ENCODE measurements at regions not wholly inside any gene's neighbourhood (a gene's known extent, or its start where the extent isn't known, plus 50 kb on each side); places are given as distances from the start of the nearest gene placed in this dataset.
"Not testable (repeated sequence)": the region's sequence is repeated elsewhere in the genome, so short reads cannot be mapped to it uniquely, and the experiment has no call there.

DNA sequence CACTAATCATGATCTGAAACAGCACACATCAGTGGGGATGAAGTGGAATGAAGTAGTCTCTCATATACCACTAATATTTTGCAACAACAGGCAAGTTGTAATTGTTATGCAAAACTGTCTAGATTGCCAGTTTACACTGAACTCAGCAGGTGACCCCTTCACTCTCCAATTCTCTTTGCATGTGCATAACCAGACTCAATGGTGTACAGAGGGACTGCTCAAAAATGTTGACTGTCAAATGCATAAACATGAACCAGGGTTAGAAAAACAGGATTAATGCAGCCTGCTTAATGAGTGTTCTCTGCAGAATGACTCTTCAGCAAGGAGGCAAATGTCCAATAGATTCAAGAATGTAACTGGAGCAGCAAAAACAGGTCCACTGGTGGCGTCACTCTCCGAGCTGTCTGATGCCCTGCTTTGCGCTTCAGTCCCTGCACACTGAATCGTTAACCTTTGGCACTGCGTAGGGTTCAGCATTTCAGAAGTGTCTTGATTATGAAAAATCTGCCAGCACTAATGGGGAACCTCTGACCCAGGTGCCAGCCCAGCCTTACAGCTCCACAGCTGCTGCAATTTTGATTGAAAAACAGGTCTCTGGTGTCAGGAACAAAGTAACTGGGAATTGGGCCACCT, 209.3 kb downstream of the TDRD15 start:
- DNase-seq (ENCODE audit: low read depth in 2 of 2), result no peak

DNA sequence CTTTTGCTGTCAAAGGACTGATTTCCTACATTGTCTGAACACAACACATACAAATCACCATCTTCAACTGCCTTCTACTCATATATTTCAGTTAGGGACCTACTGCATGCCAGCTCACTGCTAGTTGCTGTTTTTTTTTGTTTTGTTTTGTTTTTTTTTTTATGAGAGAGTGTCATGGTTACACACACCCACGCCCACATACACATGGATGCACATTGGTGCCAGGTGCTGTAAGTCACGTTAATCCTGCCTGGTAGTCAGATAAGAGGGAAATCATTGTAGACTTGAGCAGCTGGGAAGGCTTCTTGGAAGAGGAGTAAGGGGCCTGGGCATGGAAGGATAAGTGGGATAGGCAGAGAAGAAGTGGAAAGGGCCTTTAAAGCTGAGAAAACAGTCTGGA, 209.9 kb downstream of the TDRD15 start:
- no peak for DNase-seq (ENCODE audit: low read depth in 2 of 2)

DNA sequence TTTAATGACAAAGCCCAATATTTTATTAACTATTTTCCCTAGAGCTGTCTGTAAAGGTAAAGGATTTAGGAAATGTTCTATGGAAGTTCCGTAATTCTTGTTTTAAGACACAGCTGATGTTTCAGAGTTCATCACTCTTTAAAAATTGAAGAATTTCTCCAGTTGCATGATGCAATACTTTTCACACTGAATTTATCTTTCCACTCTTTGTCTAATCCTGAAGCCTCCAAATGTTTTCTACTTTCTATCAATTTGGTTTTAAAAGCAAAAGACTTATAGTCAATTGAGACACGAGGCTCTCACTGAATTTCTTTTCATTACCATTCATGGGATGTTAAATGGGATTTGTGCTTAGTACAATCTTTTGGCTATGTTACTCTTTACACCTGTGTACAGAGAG, 223.2 kb downstream of the TDRD15 start:
- DNase-seq (ENCODE audit: low read depth in 2 of 2), result no peak

DNA sequence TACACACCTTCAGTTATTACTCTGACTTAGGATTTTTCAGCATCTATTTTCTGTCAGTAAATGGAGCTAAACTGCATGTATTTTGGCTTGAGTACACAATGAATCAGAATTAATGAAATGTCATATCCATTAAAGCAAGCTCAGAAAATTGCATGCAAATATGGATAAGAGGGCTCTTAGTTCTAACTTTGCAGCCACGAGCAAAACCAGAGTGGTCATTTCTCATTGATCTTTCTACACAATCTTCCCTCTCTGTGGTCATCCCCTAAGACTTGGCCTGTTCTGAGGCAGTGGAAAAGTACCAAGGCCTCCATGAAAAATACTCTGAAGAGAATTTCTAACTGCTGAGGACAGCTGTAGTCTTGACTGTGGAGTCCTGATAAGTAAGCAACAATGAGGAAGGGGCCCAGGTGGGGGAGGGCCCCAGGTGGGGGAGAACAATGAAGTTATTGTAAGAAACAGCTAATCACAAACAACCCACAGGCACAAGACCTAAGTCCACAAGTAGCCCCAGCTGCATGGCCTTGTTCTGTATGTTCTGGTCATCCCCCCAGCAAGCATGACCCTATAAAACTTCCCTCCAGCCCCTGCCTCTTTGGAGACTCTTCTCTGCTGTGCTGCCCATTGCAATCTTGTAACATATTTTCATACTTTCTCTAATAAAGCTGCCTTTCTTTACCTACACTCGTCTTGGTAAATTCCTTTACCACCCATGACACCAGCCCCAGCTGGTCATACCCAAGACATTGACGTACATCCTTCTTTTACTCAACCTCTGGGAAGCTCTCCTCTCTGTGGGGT, 230.3 kb downstream of the TDRD15 start:
- no peak for DNase-seq (ENCODE audit: low read depth in 2 of 2)

DNA sequence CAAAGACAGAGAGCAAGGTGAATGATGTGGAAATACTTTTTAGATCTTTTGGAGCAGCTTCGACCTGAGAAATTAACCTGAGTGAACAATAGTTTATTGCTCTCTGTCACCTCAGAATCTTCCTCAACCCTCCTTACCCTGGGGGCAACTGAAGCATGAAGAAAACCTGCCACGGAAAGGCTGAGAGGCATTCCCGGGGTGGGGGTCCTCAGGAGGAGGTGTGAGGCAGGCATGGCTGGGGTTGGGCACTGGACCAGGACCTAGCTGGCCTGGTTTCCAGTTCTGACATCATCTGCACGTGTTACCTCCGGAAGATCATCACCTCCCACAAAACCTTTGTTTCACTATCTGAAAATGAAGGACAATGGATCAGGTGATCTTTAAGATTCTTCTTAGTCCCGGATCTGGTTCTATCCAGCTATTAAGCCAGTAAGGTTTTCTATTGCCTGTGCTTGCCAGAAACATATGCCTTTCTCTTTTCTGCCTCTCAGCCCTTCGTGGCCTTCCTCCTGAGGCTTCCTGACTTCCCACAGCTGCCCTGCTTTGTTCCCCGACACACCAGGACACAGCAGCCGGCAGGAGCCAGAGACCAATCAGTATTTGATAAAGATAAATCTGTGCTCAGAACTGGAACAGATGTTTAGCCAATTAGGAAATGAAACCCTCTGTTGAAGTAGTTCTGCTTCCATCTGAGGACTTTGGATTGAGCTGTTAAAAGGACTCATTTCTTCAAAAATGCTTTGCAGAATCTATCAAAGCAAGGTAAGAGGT, 232.5 kb downstream of the TDRD15 start:
- DNase-seq (ENCODE audit: low read depth in 2 of 2), result no peak

DNA sequence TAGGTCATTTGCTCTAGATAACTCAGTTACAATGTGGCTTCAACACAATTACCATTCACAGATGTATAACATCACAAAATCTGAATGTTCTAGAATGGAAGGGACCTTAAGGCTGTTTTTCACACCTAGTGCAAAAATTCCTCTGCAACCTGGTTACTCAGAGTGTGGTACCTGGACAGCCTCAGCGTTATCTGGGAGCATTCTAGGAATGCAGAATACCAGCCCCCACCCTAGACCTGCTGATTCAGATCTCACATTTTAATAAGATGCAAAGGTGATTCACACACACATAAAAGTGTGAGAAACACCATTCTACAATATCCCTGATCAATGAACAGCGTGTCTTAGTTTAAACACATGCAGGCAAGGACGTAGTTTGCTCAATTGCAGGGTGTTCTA, 233.1 kb downstream of the TDRD15 start:
- no peak for DNase-seq (ENCODE audit: low read depth in 2 of 2)

DNA sequence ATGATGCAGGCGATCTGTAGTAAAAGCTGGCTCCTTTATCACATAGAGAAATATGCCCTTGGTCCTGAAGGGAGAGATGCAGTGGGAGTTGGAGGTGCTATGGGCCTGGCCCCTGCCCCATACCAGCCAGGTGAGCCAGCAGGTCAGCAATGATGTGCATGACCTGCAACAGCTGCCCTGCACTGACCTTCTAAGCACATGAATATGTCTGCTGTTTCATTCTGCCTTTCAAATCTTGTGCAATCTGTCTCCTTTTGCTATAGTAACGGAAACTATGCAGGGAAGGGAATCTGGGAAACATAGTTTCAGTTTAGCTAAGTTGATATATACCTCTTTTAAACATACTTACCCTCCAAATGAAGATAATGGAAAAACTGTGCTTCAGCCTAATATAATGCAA, 235.2 kb downstream of the TDRD15 start:
- no peak for DNase-seq (ENCODE audit: low read depth in 2 of 2)

DNA sequence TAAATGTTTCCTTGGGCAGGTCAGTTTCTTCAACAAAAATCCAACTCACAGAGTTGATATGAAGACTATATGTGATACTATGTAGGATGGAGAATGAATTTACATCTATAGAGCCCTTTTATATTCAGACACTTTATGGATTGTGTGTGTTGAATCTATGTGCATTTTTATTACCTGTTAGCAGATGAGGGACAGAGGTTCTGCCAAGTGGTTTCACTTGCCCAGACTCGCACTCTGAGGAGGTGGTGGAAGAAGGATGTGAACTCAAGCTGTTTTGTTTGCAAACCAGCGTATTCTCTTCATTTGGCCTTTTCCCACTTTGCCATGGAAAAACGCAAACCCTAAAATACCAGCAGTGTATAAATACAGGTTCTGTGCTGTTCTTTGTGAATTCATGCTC, 237.6 kb downstream of the TDRD15 start:
- no peak for DNase-seq (ENCODE audit: low read depth in 2 of 2)

DNA sequence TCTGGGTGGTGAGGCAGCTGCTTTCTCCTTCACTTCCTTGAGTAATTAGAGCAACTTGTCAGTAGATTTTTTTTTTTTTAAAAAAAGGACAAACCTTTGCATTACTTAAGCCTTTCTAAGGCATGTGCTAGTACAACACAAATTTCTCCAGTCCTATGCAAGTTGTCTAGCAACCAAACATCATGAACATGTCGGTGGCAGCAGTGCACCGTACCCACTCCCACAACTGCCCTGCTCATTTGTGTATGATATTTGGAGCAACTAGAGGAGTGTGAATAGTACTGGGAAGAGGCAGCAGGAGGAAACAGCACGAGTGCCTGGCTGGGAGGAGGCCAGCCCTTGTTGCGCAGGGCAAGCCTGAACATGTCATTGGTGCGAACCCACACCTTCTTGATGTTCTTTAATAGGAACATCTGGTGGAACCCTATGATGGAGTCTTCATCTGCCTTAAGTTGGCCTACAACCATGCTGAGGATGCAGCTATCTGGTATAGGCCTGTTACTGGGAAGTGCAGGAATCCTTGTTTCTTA, 238.3 kb downstream of the TDRD15 start:
- no peak for DNase-seq (ENCODE audit: low read depth in 2 of 2)

DNA sequence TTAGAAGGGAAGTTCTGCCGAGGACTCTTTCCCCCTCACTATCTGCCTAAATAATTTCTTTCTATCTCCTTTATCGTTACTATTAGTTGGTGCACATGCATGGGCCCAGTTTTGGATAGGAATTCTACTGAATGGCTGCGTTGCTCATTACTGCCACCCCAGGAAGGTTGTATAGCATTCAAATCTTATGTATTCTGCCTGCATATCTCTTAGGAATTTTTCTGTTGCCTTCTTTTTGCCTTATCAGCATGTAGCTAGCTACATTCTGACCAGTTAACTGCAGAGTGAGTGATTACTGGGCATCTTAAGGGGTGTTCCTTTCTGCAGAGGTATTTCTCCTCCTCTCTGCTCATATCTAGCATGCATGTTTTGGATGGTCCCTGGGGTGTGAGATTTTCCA, 239.6 kb downstream of the TDRD15 start:
- no peak for DNase-seq (ENCODE audit: low read depth in 2 of 2)

DNA sequence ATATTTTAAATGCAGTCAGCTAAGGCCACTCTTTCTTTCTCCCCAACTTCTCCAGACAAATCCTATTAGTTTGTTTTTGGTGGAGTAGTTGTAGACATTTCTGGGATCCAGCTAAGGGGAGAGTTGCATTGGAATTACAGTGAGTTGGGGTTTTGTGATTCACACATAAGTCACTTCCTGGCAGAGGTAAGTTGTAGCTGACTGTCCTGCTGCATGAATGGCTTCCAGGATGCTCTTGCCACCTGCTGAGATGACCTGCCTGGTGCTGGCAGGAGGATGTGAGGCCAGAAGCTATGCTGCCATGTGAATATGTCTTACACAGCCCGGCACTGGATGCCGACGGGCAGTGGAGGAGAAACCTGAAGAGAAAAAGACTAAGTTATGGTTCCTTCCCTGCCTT, 243.7 kb downstream of the TDRD15 start:
- DNase-seq (ENCODE audit: low read depth in 2 of 2), result no peak

DNA sequence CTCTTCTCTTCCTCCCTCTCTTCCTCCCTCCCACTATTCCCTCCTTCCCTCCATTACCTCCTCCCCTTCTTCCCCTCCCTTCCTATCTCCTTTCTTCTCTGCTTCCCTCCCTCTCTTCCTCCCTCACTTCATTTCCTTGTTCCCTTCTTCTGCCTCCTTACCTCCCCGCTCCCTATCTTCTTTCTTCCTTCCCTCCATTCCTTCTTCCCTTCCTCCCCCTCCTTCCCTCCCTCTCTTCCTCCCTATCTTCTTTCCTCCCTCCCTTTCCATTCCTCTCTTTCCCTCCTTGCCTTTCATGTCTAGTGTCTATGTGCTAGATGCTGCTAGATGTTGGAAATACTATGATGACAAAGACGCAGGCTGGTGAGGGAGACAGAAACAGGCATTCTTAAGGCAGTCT, 246.0 kb downstream of the TDRD15 start:
- no peak for DNase-seq (ENCODE audit: low read depth in 2 of 2)

DNA sequence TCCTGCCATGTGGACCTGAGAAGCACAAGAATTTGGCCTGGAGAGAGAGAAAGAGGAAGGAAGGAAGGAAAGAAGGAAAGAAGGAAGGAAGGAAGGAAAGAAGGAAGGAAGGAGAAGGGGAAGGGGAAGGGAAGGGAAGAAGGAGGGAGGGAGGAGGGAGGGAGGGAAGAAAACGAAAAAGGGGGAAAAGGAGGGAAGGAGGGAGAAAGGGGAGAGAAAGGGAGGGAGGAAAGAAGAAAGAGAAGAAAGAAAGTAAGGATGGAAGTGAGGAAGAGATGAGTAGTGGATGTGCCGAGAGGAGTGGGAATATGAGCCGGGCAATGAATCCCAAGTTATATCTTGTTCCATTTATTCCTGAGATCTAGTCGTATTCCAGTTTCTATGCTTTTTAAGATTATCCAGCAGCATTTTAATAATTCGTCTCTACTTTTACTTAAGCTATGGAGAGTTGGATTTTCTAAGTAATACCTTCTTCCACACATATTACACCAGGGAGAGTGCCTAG, 247.8 kb downstream of the TDRD15 start:
- no peak for DNase-seq (ENCODE audit: low read depth in 2 of 2)

DNA sequence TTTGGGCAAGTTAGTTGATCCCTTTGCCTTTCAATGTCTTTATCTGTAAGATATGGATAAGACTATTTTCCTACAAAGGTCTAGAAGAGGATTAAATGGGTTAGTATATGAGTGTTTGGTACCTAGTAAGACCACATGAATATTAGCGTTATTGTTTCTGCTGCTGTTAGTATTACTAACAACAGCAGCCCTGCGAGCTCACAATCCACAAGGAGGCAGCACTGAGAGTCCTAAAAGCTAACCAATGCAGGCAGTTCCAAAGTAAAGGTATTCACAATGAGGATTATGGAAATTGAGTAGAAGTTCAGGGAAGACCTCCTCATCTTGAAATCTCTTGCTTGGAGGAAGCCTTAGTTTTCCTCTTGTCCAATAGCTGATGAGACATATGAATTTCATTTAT, 248.9 kb downstream of the TDRD15 start:
- no peak for DNase-seq (ENCODE audit: low read depth in 2 of 2)

DNA sequence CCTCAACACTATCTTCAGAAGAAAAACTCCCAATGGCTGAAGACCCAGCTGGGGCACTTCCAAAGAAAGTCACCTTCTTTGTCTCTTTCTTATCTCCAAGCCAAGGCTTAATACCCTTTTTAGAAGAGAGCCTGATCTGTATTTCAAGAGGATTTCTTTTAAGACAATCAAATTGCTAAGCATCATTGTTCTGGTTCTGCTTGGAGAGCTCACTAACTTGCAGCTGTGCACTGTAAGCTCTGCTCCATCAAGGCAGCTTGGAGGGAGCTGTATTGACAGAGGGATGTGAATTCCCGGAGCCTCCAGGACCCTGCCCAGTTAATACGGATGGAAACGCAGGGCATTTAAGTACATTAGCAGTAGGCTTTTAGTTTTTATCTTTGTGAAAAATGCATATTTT, 253.1 kb downstream of the TDRD15 start:
- no peak for DNase-seq (ENCODE audit: low read depth in 2 of 2)

DNA sequence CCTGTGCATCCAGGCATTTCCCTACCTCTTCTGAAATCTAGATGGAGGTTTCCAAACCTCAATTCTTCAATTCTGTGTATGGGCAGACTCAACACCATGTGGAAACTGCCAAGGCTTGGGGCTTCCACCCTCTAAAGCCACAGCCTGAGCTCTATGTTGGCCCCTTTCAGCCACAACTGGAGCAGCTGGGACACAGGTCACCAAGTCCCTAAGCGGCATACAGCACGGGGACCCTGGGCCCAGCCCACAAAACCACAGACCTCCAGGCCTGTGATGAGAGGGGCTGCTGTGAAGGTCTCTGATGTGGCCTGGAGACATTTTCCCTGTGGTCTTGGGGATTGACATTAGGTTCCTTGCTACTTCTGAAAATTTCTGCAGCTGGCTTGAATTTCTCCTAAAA, 255.4 kb downstream of the TDRD15 start:
- DNase-seq (ENCODE audit: low read depth in 2 of 2), result no peak

DNA sequence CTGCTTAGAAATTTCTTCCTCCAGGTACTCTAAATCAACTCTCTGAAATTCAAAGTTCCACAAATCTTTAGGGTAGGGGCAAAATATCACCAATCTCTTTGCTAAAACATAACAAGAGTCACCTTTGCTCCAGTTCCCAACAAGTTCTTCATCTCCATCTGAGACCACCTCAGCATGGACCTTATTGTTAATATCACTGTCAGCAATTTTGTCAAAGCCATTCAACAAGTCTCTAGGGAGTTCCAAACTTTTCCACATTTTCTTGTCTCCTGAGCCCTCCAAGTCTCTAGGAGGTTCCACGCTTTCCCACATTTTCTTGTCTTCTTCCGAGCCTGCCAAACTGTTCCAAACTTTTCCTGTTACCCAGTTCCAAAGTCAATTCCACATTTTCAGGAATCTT, 255.9 kb downstream of the TDRD15 start:
- DNase-seq (ENCODE audit: low read depth in 2 of 2), result not testable (repeated sequence)

DNA sequence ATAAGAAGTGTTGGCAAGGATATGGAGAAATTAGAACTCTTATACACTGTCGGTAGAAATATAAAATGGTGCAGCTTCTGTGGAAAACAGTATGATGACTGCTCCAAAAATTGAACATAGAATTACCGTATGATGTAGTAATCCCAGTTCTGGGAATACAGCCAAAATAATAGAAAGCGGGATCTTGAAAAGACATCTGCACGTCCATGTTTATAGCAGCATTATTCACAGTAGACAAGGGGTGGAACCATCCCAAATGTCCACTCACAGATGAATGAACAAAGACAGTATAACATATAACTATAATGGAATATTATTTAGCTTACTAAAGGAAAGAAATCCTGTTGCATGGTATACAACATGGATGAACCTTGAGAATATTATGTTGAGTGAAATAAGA, 257.7 kb downstream of the TDRD15 start:
- no peak for DNase-seq (ENCODE audit: low read depth in 2 of 2)

DNA sequence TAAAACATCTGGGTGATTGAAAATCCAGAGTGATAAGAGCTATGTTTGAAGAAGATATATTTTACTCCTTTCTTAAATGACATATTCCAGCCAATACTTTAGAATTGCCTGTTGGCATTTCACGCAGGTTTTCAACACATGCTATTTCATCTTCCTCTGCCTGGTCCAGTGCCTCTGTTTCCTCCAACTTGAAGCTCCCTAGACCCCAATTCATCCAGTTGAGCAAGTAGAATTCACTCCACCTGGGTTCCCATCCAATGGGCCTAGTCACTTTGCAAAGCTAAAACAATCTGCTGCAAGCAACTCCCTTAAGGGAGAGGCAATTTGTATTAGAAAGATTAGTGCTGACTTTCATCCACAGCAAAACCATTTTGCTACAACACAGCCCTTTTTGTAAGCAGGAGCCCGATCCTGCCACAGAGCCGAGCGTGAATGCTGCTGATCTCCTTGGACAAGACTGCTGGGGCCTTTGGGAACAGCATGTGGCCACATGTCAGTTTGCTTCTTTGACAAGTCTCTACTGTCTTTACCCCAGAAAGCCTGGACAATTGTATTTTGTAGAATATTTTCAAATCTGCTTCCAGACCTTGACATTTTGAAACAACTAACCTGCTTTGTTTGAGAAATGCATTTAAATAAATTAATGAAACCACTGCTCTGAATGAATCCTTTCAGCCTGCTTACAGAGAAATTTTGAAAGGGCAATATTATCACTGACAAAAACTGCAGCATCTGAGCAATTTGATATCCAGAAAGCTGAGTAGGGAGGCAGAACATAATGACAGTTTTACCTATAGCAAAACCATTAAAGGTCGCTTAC, 259.1 kb downstream of the TDRD15 start:
- DNase-seq (ENCODE audit: low read depth in 2 of 2), result no peak

DNA sequence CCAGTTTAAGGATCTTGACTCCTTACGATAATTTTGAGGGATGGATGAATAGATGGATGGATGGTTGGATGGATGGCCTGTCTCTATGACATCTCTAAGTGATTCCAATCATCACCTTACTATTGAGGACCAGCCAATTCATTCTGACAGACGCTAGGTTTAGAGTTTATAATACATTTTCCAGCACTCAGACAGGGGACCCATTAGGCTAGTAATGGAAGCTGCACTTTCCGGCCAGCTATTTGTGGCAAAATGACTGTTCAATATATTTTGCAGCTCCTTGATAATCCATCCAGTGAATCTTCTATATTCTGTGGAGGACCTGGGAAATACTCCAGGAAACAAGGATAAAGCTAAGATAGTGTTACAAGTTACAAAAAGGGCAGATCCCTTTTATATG, 262.9 kb downstream of the TDRD15 start:
- no peak for DNase-seq (ENCODE audit: low read depth in 2 of 2)

DNA sequence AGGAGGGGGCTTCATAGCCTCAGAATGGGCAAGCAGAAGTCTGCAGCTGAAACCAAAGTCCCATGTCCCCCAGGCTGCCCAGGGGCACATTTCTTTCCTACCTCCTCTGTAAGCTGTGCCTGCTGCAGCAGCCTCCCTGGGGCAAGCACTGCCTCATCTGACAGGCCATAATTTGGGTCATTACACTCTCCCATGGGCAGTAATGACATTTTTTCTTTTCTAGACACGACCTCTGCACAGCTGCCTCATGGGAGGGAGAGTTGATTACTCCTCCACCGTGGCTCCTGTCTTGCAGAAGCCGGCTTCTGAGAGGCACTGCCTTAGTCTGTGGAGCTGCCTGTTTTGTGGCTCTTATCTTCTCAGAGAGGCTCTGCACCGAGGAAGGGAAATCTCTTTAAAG, 268.9 kb downstream of the TDRD15 start:
- DNase-seq (ENCODE audit: low read depth in 2 of 2), result no peak

DNA sequence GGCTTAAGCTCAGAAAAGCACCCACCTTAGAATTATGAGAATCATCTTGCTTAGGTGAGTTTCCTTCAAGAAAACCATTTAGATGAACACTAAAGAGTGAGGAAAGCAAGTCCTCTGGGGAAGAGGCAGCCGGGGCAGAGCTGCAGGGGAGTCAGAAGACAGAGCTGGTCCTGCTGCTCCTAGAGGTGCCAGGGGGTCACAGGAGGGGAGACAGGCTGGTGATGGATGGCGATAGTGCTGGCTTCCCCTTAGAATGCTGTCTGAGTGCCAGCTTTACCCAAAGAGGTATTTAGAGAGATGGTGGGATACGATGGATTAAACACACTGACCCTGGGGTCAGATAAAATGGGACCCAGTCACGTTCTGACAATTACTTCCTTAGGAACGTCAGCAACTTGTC, 269.4 kb downstream of the TDRD15 start:
- DNase-seq (ENCODE audit: low read depth in 2 of 2), result no peak

All from stimulated activated CD8-positive, alpha-beta memory T cell treated with anti-CD3 and anti-CD28 coated beads, Interleukin-7, amount 100 ng/mL, for 4 hours (primary cell).